AG08395 (cell line): ENCODE measurements at regions not wholly inside any gene's neighbourhood (a gene's known extent, or its start where the extent isn't known, plus 50 kb on each side); places are given as distances from the start of the nearest gene placed in this dataset.

Source experiments
- DNase-seq: peaks from one replicate; pipeline ENCODE4 v3.0.0; 2012; ENCODE audit warnings: mixed read lengths, low spot score

DNA sequence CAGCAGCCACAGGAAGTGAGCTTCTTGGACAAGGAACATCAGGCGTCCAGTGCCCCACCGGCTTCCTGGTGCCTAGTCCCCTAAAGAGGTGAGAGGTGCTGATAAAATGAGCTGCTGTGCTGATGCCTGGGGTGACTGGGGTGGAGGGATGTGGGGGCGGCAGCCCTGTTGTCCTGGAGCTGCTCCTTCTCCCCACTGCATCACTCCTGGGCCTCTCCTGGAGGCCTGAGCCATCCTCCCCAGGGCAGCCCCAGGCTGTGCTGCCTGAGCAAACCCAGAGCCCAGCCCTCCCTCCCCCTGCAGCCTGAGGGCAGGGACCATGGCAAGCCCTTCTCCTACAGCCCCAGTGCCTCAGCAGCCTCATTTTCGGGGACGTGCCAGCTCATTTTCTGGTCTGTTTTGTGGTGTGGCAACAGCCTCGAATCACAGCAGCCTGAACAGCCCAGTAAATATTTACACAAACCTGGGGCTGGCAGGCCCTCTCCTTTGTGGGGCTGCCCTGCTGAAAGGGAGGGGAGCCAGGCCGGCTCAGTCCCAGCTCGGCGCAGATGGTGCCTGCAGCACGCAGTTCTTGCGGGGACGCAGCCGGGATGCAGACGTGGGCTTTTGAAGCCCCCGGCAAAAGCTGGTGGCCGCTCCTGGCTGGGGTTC, 259.9 kb downstream of the DLL1 start:
- peak; percentile 6 for DNase-seq

DNA sequence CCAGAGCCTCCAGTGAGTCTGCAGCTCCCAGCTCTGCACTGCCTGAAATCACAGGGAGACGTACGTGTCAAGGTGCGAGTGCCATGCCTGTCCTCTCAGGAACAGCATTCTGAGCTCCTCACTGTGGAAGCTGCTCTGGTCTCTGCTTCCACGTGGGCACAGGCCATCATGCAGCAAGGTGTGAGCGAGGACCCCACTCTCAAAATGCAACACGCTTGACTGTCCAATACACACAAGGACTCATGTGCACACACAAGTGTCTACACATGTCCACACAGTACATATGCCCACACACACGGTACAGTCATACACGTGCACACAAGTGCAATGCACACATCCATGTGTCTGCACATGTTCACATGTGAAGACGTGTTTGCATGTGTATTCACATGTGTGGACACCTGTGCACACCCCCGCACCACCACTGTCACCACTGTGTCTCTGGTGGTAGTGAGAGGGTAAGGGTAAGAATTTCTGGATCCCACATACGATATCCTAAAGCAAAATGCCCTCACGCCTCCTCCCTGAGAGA, 260.5 kb downstream of the DLL1 start:
- DNase-seq, result no peak

DNA sequence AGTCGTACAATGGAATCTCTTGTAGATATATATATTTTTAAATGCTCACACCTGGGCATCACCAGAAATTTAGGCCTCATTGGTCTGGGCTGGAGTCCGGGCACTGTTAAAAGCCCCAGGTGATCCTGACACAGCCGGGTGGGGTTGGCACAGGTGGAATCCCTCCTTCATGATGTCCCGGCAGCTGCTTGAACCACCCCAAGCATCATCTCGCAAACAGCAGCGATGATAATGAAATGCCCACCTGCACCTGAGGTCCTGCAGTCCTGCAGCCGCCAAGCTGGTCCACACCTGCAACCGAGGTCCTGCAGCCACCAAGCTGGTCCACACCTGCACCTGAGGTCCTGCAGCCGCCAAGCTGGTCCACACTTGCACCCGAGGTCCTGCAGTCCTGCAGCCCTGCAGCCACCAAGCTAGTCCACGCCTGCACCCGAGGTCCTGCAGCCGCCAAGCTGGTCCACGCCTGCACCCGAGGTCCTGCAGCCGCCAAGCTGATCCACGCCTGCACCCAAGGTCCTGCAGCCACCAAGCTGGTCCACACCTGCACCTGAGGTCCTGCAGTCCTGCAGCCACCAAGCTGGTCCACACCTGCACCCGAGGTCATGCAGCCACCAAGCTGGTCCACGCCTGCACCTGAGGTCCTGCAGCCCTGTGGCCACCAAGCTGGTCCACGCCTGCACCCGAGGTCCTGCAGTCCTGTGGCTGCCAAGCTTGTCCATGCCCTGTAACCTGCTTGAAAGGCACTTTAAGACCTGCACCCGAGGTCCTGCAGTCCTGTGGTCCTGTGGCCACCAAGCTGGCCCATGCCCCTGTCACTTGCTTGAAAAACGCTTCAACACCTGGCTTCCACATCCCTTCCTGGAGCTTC, 261.2 kb downstream of the DLL1 start:
- no peak for DNase-seq

DNA sequence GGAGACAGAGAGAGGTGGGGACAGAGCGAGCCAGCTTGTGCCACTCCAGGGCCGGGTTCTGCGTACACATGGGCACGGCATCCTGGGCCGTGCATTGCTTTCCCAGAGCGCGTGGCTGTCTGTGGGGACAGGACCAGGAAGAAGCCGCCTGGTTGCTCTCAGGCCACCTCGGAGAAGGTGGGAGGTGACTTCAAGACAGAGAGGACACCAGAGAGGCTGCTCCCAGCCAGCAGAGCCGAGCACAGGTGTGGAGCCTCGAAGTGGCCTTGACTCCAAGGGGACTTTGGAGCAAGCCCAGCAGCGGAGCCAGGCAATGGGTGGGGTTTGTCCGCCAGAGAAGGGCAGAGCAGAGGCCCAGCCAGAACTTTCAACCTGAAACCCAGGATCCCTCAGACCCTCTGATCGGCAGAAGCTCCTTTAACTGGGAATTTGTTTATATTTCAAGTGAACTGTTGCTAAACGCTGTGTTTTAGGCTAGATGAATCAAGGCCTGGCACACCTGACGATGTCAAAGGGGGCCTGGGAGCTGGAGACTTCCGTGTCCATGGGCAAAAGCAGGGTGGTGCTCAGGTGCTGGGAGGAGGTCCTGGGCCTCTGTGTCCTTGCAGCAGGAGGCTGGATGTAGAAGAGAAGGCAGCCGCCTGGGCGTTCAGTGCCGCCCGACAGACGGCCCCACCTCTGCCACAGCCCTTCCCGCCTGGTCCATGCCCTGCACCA, 262.1 kb downstream of the DLL1 start:
- no peak for DNase-seq

DNA sequence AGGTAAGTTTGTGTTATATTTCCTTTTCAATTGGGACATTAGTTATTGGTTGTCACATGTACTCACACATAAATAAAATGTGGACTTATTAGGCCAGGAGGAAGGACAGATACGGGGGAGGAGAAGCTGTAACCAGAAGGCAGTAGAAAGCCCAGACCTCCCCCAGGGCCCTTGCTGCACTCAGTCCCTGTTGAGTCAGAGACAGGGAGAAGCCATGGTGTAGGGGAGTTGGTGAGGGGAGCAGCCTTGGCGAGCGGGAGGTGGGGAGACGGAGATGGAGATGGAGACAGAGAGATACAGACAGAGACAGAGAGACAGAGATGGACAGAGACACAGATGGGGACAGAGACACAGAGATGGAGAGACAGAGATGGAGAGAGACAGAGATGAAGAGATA, 263.2 kb downstream of the DLL1 start:
- no peak for DNase-seq

DNA sequence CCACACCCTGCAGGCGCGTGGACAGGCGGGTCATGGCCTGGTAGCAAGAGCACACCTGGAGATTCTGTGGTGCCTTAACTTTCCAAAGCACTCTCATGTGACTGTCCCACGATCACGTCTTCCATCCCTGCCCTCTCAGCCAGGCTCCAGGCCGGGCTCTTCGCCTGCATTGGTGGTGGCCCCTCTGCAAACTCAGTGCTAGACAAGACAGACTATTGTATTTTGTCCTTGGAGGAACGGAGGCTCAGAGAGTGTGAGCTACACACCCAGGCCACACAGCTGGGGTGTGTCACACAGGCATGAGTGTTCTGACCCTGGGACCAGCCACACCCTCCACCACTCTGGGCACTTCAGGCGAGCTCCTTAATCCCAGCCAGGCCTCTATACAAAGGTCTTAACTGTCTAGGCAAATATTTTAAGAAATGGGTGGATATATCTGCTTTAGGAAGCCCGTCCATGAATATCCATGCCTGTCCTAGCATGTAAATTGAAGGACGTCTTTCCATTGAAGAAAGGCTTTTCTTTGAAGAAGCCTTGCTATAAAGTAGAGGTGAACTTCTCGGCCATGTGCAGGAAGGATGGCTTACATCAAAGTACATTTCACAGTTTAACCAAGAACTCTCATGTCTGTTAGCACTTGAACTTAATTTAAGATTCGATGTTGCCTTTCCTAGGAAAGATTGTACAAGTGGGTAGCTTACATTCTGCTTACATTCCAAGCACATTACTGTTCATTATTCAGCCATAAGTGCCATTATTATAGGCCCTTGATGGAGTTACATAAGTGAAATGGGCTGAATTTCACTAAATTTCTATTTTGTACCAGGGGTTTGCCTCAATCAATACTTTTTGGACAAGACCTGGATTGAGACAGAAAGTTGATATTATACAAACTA, 263.9 kb downstream of the DLL1 start:
- DNase-seq, result no peak

DNA sequence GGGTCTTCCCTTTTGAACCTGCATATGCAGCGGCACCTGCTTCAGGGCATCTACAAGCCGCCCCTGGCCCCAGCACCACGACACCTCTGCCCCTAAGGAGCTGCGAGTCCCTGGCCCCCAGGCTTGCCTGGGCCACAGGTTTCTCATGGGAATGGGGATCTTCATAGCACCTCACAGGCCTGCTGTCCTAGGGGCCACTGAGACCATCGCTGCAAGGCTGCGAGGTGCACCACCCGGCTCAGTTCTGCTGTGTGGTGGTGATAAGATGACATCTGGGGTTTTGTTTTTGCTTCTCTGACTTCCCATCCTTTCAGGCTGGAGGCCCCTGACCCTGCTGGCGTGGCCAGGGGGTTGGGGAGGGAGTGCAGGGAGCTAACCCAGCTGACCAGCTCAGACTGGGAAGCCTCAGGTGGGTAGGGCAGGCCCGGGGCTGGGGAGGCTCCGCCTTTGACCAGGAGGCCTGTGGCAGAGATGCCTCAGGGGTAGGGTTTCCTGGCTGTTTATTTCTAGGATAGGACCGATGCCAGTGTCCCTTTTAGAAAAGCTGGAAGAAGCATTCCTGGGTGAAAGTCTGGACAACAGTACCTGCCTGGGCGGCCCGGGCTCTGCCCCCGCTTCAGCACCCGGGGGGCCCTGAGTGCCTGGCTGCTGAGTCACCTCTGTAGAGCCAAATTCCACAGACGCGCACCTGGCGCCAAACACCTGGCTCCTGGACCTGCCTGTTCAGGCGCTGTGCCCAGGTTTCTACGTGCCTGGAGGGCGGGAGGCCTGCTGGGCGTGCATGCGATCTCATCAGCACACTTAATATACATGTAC, 264.7 kb downstream of the DLL1 start:
- no peak for DNase-seq

DNA sequence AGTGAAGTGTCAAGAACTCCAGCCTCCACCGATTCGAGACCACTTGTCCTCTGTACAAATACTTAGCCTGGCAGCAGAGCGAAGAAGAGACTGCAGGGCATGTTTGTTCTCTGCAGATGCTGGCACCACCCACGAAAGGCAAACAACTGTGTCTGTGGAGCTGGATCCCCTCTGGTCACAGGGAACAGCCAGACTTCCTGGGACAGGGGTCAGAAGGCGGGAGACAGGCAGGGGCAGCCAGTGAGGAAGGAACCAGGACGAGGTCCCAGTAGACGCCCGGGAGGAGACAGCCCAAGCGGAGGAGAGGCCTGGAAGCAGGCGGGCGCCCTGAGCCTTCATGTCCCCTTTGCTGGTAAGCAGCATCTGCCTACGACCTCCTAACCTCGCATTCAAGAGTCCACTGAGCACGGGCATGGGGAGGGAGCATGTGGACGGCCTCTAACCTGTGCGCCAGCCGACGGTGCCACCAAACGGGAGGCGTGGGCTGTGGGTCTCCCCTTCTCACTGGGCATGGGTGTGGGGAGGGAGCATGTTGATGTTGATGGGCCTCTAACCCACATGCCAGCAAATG, 265.5 kb downstream of the DLL1 start:
- no peak for DNase-seq

DNA sequence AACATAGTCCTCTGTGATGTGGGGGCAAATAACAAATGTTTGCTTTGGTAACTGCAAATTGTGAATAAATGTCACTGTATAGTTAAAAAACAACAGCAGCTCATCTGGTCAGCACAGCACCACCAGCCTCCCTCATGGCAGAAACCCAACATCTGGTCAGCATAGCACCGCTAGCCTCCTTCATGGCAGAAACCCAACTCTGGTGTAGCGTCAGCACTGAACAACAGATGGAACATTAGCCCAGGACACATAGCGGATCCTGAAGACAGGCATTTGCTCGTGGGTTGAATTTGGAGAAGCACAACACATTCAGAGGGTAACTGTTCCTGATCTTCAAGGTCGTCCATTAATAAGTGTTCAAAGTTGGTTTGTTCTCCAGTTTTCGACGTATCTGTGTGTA, 265.9 kb downstream of the DLL1 start:
- DNase-seq, result peak; percentile 92

DNA sequence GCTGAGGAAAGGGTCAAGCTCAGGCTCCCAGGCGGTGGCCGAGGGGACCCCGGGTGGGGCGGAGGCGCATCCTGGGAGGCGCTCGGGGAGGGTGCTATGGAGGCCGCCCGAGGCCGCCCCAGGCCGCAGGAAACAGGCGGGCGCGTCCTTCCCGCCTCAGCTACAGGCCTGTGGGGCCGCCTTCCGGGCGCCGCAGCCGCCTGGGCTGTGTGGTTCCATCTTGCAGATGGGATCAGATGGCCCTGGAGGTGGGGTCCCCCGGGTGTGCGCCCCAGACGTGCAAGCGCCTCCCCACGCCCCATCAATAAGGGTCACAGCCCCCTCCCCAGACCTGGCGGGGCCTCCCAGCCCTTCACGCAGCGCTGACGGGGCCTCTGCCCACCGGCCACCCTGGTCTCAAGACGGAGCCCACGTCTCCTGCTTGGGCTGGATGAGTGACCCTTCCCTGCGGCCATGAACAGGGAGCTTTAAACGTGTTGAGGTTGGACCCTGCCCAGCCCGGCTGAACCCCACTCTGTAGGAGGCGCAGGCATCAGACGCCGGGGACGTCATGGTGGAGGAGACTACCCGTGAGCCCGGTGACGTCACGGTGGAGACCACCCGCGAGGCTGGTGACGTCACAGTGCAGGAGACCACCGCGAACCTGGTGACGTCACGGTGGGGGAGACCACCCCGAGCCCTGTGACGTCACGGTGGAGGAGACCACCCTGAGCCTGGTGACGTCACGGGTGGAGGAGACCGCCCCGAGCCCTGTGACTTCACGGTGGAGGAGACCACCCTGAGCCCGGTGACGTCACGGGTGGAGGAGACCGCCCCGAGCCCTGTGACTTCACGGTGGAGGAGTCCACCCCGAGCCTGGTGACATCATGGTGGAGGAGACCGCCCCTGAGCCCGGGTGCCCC, 267.0 kb downstream of the DLL1 start:
- DNase-seq, result no peak

DNA sequence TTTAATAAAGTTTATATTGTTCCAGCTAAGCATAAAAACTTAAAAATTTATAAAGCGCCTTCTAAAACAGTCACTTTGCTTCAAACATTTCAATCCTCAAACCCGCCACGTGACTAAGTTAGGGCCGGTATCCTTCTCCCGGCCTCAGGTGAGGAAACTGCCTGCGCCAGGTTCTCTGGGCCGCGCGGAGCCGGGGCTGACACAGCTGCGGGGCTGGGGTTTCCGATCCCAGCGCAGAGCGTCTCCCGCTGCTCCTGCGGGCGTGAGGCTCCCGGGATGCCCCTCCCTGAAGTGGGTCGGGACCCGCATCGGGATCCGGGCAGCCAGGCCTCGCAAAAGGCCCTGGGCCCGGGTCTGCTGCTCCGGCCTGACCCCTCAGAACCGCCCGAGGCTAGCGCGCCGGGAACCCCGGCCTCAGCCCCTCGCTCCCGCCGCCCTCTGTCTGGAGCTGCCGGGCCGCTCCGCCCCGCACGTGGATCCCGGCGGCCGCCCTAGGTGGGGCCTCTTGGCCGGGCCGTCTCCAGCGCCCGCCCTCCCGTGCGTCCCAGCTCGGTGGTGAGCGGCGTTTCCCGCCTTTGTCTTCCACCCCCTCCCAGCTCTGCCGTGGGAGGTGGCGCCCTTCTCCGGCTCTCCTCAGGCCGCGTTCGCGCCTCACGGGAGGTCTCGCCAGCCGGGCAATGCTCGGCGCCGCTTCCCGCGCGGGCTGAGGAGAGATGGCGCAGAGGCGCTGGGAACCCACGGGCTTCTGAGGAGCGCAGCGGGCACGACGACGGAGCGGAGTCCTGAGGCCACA, 267.9 kb downstream of the DLL1 start:
- no peak for DNase-seq

DNA sequence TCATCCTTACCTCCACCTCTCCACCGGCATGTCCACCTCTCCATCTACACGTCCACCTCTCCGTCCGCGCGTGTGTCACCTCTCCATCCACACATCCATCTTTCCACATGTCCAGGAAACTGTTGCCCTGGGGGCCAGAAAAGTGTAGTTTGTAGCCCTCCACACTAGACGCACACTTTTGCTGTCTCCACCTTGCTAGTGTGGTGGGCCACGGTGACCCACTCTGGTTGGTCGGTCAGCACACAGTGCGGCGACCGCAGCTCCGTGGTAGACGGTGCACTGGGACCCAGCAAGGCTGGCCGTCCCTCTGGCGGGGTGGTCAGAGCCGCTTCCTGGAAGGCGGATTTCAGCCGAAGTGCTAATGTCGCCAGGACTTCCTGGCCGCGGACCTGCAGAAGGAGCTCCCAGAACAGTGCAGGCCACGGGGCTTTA, 268.6 kb downstream of the DLL1 start:
- no peak for DNase-seq

DNA sequence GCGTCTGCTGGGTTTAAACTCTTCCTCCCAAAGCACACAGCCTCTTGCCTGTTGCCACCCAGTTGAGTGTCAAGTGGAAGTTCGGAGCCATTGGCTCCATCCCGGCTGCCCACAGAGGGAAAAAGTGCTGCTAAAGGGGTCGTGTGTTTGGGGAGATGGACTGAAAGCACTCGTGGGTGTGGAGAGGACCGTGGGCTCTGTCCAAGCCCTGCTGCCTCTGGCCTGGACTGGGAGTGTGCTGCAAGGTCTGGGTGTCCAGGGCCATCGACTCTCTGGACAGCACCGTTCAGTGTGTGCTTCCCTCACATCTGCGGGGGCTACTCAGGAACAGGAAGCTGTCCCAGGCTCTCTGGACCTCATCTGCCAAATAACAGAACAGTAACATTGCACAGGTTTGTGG, 269.3 kb downstream of the DLL1 start:
- DNase-seq, result no peak

DNA sequence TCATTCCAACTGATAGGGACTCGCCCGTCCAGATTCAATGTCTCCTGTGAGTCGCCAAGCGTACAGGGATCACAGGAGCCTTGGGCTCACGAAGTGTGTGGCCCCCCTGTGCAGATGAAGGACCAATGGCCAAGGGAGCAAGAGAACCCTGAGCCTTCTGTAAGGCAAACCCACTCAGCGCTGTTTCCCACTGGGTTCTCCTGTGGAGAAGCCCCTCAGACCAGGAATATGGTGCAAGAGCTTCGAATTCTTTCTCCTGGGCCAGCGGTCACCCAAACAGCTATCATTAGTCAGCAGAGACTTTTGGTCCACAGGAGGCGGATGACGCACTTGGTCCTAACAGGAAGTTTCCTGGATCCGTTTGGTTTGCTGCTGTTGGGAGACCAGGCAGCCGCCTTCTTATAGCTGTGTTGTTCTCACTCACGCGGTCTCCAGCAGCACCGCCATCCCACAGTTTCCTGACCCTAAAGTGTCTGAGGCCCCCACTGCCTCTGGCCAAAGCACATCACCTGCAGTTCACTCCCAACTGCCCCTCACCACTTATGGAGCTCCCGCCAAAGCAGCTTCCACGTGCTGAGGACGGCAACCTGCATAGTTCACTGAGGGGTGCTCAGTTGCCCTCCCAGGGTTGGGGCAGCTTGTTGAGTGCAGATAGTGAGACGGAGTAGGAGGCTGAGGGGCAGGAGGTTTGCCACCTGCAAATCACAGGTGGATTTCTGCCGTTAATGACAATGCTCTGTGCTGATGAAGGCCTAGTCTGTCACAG, 268.6 kb downstream of the ERMARD start:
- DNase-seq, result peak; percentile 54

DNA sequence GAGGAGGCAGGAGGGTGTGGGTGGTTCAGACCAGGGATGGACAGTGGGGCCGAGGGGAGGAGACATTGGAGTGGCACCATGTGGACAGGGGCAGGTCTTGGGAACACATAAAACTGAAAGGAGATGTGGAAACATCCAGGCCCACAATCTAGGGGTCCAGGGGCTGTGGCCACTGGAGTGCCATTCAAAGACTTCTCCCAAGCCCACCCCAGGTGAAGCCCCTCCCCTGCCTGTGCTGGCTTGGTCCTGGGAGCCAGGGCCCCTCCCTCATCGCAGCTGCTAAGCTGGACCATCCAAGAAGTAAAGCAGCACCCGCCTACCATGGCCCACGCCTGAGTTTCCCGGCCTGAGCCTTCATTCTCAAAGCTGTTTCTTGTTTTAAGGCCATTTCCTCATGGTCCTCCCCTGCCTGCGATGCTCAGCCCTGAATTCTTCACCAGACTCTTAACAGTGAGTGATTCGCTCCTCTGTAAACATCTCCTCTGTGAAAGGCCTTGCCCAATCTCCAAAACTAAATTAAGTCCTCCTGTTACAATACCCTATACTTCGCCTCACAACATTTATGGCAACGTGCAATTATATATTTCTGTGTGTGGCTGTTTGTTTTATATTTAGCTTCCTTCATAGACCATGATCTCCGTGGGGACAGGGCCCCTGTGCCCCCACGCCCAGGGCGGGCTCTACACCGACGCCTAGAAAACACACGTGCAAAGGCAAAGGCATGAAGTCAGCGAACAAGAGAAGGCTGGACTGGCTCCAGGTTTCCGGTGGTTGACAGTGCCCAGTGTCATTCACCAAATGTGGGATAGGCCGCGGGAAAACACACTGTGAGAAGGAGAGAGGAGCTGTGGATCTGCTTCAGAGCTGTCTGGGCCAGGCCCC, 267.8 kb downstream of the ERMARD start:
- DNase-seq, result peak; percentile 57

DNA sequence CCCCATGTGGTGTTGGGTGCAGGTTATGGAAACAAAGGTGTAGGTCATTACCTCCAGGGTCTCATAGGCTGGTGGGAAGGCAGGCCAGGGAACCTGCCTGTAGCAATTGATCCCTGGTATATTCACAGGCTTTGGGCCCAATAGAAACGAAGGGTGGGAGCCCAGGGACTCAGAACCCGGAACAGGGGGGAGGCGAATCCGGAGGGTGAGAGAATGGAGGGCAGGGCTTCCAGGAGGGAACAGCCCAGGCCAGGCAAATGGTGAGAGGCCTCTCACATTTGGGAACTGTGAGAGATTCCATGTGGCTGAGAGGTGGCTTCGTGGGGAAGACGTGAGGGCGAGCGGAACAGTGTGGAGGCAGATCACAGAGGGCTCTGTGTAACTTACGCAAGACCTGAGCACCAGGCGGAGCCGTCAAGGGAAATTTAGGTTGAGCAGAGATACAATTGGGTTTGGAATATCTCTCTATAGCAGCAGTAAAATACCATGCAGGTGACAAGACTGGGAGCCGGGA, 267.1 kb downstream of the ERMARD start:
- DNase-seq, result no peak
